ENCODE measurements at regions not wholly inside any gene's neighbourhood (a gene's known extent, or its start where the extent isn't known, plus 50 kb on each side); places are given as distances from the start of the nearest gene placed in this dataset.

- DNase-seq (no peak), ATAC-seq (ENCODE audit: low FRiP score in 2 of 2) (peak in 1 of 2 donors; percentile 82)
- TF ChIP-seq POLR2A (IDR thresholded peaks at IDR 0.05) (no peak), CTCF (IDR thresholded peaks at IDR 0.05) (no peak), POLR2AphosphoS5 (IDR thresholded peaks at IDR 0.05) (no peak), EP300 (IDR thresholded peaks at IDR 0.05) (no peak)
- H3K4me1 ChIP-seq = no peaks in the 10 kb centered on the region
- H3K4me3 ChIP-seq = no peak overlapping the region
- H3K27ac ChIP-seq = no peak overlapping the region
- H3K27me3 ChIP-seq = no peaks in the 10 kb centered on the region
- H3K9me3 ChIP-seq = no peaks in the 10 kb centered on the region
- no peaks in the 10 kb centered on the region for H3K36me3 ChIP-seq
- WGBS, 2 donors = 66 to 71% methylated on average over 8 of the region's 8 CpGs
Observed at GRCh38 chr5:158553195-158553961, 546.3 kb downstream of the EBF1 start.

GRCh38 chr5:158552241-158552640 lies 547.5 kb downstream of the EBF1 start:
- no peak overlapping the region for H3K27ac ChIP-seq
- ATAC-seq (ENCODE audit: low FRiP score in 2 of 2) (peak in 1 of 2 donors; percentile 55), DNase-seq (no peak)
- H3K4me1 ChIP-seq = no peaks in the 10 kb centered on the region
- H3K27me3 ChIP-seq = no peaks in the 10 kb centered on the region
- WGBS, 2 donors = 50 to 56% methylated on average over 4 of the region's 4 CpGs
- TF ChIP-seq POLR2AphosphoS5 (IDR thresholded peaks at IDR 0.05) (no peak), EP300 (IDR thresholded peaks at IDR 0.05) (no peak), POLR2A (IDR thresholded peaks at IDR 0.05) (no peak), CTCF (IDR thresholded peaks at IDR 0.05) (no peak)
- no peak overlapping the region for H3K4me3 ChIP-seq
- no peaks in the 10 kb centered on the region for H3K36me3 ChIP-seq
- H3K9me3 ChIP-seq = no peaks in the 10 kb centered on the region

GRCh38 chr5:158549311-158549710 lies 550.4 kb downstream of the EBF1 start:
- Histone ChIP-seq H3K9me3 (no peaks in the 10 kb centered on the region), H3K4me3 (no peak overlapping the region), H3K36me3 (no peaks in the 10 kb centered on the region), H3K27ac (no peak overlapping the region), H3K4me1 (no peaks in the 10 kb centered on the region), H3K27me3 (no peaks in the 10 kb centered on the region)
- TF ChIP-seq EP300 (IDR thresholded peaks at IDR 0.05) (no peak), POLR2AphosphoS5 (IDR thresholded peaks at IDR 0.05) (no peak), CTCF (IDR thresholded peaks at IDR 0.05) (no peak), POLR2A (IDR thresholded peaks at IDR 0.05) (no peak)
- WGBS, 2 donors = 85 to 91% methylated on average over 4 of the region's 4 CpGs
- ATAC-seq (ENCODE audit: low FRiP score in 2 of 2) = no peak
- no peak for DNase-seq

- 80 to 90% methylated on average over 9 of the region's 9 CpGs for WGBS, 2 donors
- no peaks in the 10 kb centered on the region for H3K9me3 ChIP-seq
- no peaks in the 10 kb centered on the region for H3K27me3 ChIP-seq
- H3K4me3 ChIP-seq = no peak overlapping the region
- ATAC-seq (ENCODE audit: low FRiP score in 2 of 2) (peak in 1 of 2 donors; percentile 74), DNase-seq (no peak)
- no peak for TF ChIP-seq EP300 (IDR thresholded peaks at IDR 0.05)
- no peak for TF ChIP-seq POLR2AphosphoS5 (IDR thresholded peaks at IDR 0.05)
- no peak for TF ChIP-seq POLR2A (IDR thresholded peaks at IDR 0.05)
- TF ChIP-seq CTCF (IDR thresholded peaks at IDR 0.05) = no peak
- no peaks in the 10 kb centered on the region for H3K4me1 ChIP-seq
- no peaks in the 10 kb centered on the region for H3K36me3 ChIP-seq
- no peak overlapping the region for H3K27ac ChIP-seq
Observed at GRCh38 chr5:158546748-158547147, 553.0 kb downstream of the EBF1 start.
